ENCODE measurements at regions not wholly inside any gene's neighbourhood (a gene's known extent, or its start where the extent isn't known, plus 50 kb on each side); places are given as distances from the start of the nearest gene placed in this dataset.
"Not testable (repeated sequence)": the region's sequence is repeated elsewhere in the genome, so short reads cannot be mapped to it uniquely, and the experiment has no call there.

GRCh38 chr16:60640038-60640437, 1396.2 kb downstream of the CDH8 start:
- Histone ChIP-seq H3K36me3 (no peaks in the 10 kb centered on the region), H3K27me3 (no peaks in the 10 kb centered on the region), H3K4me1 (no peaks in the 10 kb centered on the region), H3K27ac (no peak overlapping the region), H3K9me3 (no peaks in the 10 kb centered on the region), H3K4me3 (no peak overlapping the region)
- no peak for DNase-seq (ENCODE audit: low spot score in 2 of 2)
- TF ChIP-seq POLR2AphosphoS5 (IDR thresholded peaks at IDR 0.05) (no peak), EP300 (IDR thresholded peaks at IDR 0.05) (no peak), POLR2A (IDR thresholded peaks at IDR 0.05) (no peak)
- TF ChIP-seq, protein P1, sequence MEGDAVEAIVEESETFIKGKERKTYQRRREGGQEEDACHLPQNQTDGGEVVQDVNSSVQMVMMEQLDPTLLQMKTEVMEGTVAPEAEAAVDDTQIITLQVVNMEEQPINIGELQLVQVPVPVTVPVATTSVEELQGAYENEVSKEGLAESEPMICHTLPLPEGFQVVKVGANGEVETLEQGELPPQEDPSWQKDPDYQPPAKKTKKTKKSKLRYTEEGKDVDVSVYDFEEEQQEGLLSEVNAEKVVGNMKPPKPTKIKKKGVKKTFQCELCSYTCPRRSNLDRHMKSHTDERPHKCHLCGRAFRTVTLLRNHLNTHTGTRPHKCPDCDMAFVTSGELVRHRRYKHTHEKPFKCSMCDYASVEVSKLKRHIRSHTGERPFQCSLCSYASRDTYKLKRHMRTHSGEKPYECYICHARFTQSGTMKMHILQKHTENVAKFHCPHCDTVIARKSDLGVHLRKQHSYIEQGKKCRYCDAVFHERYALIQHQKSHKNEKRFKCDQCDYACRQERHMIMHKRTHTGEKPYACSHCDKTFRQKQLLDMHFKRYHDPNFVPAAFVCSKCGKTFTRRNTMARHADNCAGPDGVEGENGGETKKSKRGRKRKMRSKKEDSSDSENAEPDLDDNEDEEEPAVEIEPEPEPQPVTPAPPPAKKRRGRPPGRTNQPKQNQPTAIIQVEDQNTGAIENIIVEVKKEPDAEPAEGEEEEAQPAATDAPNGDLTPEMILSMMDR (IDR thresholded peaks at IDR 0.05) = no peak
- WGBS = 89% methylated on average over 3 of the region's 3 CpGs

- H3K27ac ChIP-seq; H3K36me3 ChIP-seq; H3K9me3 ChIP-seq; H3K4me1 ChIP-seq; H3K27me3 ChIP-seq; H3K4me3 ChIP-seq; DNase-seq (ENCODE audit: low spot score in 2 of 2): not testable (repeated sequence)
- WGBS = 73% methylated on average over 5 of the region's 5 CpGs
These were observed 1399.6 kb downstream of the CDH8 start for GRCh38 chr16:60636636-60637035.

GRCh38 chr16:60636117-60636516, 1400.1 kb downstream of the CDH8 start:
- no peak for DNase-seq (ENCODE audit: low spot score in 2 of 2)
- no peak overlapping the region for H3K4me3 ChIP-seq
- TF ChIP-seq POLR2A (IDR thresholded peaks at IDR 0.05) (no peak), EP300 (IDR thresholded peaks at IDR 0.05) (no peak), POLR2AphosphoS5 (IDR thresholded peaks at IDR 0.05) (no peak)

DNA sequence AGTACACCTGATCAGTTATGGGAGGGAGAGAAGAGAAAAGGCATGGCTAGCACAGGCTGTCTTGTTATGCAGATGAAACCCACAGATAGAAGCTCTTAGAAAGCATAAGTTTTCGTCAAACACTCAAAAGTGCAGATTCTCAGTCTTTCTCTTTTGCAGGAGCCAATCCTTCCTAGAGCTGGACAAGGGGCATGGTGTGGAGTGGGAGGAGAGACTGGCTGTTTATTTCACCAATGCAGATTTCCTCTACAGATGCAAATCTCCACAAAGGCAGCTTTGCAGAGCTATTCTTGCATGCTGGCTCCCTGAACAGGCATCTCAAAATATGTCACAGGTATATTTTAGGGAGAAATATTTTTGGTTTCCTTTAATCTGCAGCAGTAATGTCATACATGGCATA, 1400.7 kb downstream of the CDH8 start:
- Histone ChIP-seq H3K4me1 (no peaks in the 10 kb centered on the region), H3K27ac (no peak overlapping the region), H3K4me3 (no peak overlapping the region), H3K27me3 (no peaks in the 10 kb centered on the region), H3K36me3 (no peaks in the 10 kb centered on the region), H3K9me3 (peaks cover 5% of the 10 kb centered on the region)
- 45% methylated on average over 1 of the region's 1 CpG for WGBS
- DNase-seq (ENCODE audit: low spot score in 2 of 2) = no peak
- TF ChIP-seq EP300 (IDR thresholded peaks at IDR 0.05) = no peak
- TF ChIP-seq POLR2A (IDR thresholded peaks at IDR 0.05) = no peak
- TF ChIP-seq, protein P1 (IDR thresholded peaks at IDR 0.05) = no peak
- TF ChIP-seq POLR2AphosphoS5 (IDR thresholded peaks at IDR 0.05) = no peak

More at GRCh38 chr16:60636117-60636516, 1400.1 kb downstream of the CDH8 start:
- H3K4me1 ChIP-seq = no peaks in the 10 kb centered on the region
- peaks cover 5% of the 10 kb centered on the region for H3K9me3 ChIP-seq
- 41% methylated on average over 5 of the region's 5 CpGs for WGBS
- H3K36me3 ChIP-seq = no peaks in the 10 kb centered on the region
- no peaks in the 10 kb centered on the region for H3K27me3 ChIP-seq
- H3K27ac ChIP-seq = no peak overlapping the region

DNA sequence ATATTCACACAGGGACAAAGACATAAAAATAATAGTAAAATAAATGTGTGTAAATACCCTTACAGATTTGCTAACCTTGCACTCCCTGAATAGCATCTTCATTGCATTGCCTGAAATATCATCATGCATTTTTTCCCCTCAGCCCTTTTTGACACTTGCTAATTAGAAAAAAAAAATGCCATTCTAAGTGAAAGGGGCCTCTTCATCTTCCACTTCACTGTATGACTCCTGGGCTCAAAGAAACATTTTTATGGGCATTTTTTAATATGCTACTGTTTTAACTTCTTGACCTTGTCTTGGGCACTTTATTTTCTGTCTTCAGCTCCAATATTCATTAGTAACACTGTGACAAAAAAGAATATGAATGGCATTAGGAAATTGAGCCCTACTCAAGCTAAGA, 1424.4 kb downstream of the CDH8 start:
- Histone ChIP-seq H3K4me3 (no peak overlapping the region), H3K9me3 (no peaks in the 10 kb centered on the region), H3K27ac (no peak overlapping the region), H3K36me3 (no peaks in the 10 kb centered on the region), H3K4me1 (no peaks in the 10 kb centered on the region), H3K27me3 (no peaks in the 10 kb centered on the region)
- TF ChIP-seq EP300 (IDR thresholded peaks at IDR 0.05) (no peak), POLR2A (IDR thresholded peaks at IDR 0.05) (no peak), POLR2AphosphoS5 (IDR thresholded peaks at IDR 0.05) (no peak)
- TF ChIP-seq, protein P1 (IDR thresholded peaks at IDR 0.05) = no peak
- no peak for DNase-seq (ENCODE audit: low spot score in 2 of 2)

DNA sequence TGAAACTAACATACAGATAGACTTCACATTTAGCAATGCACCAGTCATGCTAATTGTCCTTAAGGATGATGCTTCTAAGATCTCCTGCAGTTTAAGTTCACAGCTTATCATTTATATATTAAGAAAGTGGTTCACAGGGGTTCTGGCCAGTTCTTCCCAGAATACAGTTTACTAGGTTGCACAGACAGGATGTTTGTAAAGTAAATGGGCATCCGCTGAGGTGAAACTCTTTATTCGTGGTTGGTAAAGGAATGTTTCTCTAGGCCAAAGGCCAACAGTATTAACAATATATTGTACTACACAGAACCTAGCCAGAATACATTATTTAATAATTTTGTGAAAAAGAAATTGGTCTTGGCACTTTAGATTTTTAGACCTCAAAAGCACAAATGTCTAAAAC, 1427.3 kb downstream of the CDH8 start:
- no peaks in the 10 kb centered on the region for H3K36me3 ChIP-seq
- TF ChIP-seq, protein P1 (IDR thresholded peaks at IDR 0.05) = no peak
- TF ChIP-seq EP300 (IDR thresholded peaks at IDR 0.05) (no peak), POLR2A (IDR thresholded peaks at IDR 0.05) (no peak), POLR2AphosphoS5 (IDR thresholded peaks at IDR 0.05) (no peak)
- no peaks in the 10 kb centered on the region for H3K4me1 ChIP-seq
- no peak overlapping the region for H3K4me3 ChIP-seq
- no peak for DNase-seq (ENCODE audit: low spot score in 2 of 2)
- H3K9me3 ChIP-seq = no peaks in the 10 kb centered on the region
- no peaks in the 10 kb centered on the region for H3K27me3 ChIP-seq
- 74% methylated on average over 2 of the region's 2 CpGs for WGBS
- H3K27ac ChIP-seq = no peak overlapping the region

- H3K9me3 ChIP-seq; H3K36me3 ChIP-seq; DNase-seq (ENCODE audit: low spot score in 2 of 2); H3K27me3 ChIP-seq; H3K4me3 ChIP-seq; H3K27ac ChIP-seq; H3K4me1 ChIP-seq: not testable (repeated sequence)
- WGBS = 77% methylated on average over 2 of the region's 3 CpGs
These were observed 1430.6 kb downstream of the CDH8 start for GRCh38 chr16:60605652-60606051.
